Stimulated activated CD4-positive, alpha-beta T cell treated with anti-CD3 and anti-CD28 coated beads, Interleukin-4, amount 100 ng/mL, for 24 hours (primary cell): ENCODE measurements at regions not wholly inside any gene's neighbourhood (a gene's known extent, or its start where the extent isn't known, plus 50 kb on each side); places are given as distances from the start of the nearest gene placed in this dataset.

Experiments used
- DNase-seq: peaks from one replicate; pipeline ENCODE4 v3.0.0-alpha.2; 2020

- no peak for DNase-seq
Measured at GRCh38 chr18:78622251-78622906, 357.2 kb upstream of the SALL3 start.

DNA sequence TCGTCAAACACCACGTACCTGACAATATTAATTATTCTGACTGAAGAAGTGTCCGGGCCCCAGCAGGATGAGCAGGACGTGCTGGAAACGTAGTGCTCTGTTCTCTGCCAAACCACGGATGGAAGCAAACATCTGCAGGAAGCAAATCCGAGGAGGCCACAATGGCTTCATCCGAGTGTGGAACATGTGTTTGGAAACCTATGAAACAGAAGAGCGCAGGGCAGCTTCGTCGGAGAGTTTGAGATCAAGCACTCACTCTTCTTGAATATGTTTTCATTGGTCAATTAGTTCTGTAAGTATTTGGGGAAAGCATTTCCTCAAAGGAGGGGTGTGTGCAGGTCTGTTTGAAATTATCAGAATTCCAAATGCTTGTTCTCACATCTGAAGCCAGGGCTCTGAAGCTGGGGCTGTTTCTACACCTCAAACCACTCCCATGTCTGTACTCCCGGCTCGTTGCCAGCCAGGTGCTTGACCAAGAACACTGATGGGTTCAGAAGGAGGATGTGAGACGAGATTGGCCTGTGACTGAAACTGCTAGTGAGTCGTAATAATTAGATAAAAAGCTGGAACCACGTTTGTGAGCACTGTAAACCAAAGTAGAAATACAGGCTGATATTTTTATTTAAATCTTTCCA is 356.6 kb upstream of the SALL3 start:
- no peak for DNase-seq

DNA sequence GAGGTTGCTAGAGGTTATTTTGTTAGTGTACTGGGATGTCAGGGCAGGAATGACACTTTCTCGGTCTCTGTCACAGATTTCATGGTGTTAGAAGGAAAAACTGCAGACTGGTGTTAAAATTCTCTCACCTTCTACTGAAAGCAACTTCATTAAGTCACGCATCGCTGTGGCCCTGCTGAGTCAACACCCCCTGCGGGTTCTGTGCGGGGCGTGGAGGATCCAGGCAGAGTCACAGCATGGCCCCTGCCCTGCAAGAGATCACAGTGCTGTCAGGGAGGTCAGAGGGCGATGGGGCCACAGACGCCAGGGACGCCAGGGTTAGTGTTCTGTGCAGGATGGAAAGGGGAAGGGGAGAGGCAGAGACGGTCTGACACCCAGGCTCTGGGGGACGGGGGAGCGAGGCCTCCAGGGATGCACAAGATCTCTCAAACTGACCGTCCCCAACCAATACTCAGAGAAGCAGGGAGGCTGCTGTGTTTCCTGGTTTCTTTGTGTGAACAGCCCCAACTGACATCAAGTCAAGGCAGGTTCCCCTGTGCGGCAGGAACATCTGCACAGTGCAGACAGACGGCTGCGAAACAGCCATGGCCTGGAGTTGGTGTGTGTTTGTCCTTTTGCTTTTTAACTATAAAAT is 354.9 kb upstream of the SALL3 start:
- DNase-seq: no peak

DNA sequence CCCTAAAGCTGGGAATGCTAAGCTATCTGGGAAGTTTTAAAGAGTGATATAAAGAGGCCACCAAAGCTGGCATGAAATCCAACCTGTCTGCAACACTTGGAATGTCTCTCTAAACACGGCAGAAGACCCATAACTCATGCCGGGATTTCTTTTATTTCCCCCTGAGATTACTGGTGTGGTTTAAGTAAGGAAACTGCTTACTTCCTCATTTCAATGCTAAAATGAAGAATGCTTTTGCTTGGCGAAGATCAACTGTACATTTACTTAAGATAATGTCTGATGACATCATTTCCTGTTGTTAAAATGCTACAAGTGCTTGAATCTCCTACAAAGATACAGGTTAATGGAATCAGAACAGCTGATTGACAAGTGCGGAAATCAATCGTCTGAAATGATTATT is 353.8 kb upstream of the SALL3 start:
- no peak for DNase-seq

DNA sequence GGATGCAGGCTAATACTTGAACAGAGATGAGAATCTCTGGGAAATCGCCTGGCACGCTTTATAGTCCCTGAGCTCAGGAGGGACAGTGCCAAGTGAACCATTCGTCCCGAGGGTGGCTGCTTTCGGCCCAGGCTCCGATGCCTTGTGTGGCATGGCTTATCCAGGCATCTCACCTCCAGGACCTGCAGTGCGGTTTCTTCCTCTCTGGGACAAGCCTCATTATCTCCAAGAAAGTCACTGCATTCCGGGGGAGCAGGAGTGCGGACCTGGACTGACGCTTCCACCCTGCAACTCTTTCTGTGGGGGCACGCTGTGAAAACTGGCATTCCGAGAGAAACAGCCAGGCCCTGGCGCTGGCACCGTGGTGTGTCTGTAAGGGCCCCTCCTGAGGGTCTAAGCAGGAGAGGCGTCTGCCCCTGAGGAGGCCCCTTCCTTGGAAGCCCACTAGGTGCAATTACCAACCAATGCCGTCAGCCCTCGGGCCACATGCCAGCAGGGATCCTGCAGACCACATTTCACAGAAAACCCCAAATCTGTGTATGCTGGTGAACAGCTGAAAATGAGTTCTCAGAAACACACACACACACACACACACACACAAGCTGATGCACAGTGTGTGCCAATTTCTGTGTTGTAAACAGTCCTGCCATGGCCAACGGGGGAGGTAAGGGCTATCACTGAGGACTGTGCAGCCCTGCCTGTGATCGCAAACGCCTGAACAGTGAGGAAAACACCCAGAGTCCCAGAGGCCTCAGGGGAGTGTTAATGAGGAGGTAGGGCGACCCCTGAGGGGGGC is 351.9 kb upstream of the SALL3 start:
- DNase-seq: no peak

GRCh38 chr18:78629426-78629825 is 350.2 kb upstream of the SALL3 start:
- no peak for DNase-seq

DNA sequence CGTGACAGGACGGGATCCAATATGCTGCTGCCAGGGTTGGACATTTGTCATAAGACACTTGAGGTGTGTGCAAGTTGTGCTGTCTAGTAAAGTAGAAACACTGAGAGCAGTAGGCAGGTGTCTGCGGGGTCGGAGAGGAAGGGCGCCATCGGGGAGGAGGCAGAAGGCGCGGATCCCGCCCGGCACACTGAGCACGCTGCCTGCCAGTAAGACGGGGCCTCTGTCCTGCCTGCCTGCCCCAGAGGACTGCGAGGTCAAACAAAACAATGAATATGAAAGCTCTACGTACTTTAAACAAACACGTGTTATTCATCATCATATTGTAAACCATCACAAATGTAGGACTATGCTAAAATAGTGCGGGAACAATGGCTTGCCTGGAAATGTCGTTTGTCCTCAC is 349.3 kb upstream of the SALL3 start:
- DNase-seq: no peak

GRCh38 chr18:78630981-78631510 is 348.6 kb upstream of the SALL3 start:
- no peak for DNase-seq

- DNase-seq: no peak
Measured at GRCh38 chr18:78632111-78632541, 347.5 kb upstream of the SALL3 start.

- DNase-seq: no peak
Measured at GRCh38 chr18:78634061-78634696, 345.4 kb upstream of the SALL3 start.

DNA sequence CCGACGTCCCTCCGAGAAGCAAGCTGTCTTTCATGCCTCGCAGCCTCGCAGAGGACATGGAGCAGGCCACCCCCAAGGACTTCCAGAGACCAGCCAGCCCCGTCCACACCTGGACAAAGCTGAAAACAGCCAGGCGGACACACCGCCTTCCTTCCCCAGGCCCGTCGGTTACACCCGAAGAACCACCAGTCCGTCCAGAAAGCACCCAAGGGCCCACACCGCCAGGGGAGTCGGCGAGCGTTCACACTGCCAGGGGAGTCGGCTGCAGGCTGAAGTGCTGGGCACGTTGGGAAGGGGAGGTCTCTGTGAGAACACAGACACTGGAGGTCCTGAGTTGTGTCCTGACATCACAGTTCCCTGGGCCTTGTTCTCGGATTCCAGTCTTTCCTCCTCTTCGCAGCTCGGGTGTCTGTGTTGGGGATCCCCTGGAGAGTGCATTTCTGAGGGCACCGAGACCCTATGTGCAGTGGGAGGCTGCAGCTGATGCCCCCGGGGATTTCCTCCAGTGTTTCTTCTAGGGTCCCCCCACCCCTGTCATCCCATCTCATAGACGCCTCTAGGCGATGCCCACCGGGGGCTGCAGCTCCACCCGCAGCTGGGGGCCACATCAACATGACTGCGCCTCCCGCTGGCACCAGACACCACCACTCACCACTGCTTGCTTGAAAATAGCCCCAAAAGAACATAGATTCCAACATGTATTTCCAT is 344.4 kb upstream of the SALL3 start:
- DNase-seq: no peak

DNA sequence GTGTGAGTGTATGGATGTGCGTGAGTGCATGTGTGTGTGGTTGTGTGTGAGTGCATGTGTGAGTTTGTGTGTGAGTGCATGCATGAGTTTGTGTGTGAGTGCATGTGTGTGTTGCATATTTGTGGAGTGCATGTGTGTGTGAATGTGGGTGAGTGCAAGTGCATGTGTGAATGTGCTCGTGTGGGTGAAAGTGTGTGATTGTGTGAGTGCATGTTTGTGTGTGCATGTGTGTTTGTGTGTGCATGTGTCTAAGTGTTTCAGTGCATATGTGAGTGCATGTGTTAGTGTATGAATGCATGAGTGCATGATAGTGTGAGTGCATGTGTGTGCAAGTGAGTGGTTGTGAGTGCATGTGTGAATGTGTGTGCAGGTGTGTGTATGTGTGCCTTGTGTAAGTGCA is 343.4 kb upstream of the SALL3 start:
- no peak for DNase-seq

DNA sequence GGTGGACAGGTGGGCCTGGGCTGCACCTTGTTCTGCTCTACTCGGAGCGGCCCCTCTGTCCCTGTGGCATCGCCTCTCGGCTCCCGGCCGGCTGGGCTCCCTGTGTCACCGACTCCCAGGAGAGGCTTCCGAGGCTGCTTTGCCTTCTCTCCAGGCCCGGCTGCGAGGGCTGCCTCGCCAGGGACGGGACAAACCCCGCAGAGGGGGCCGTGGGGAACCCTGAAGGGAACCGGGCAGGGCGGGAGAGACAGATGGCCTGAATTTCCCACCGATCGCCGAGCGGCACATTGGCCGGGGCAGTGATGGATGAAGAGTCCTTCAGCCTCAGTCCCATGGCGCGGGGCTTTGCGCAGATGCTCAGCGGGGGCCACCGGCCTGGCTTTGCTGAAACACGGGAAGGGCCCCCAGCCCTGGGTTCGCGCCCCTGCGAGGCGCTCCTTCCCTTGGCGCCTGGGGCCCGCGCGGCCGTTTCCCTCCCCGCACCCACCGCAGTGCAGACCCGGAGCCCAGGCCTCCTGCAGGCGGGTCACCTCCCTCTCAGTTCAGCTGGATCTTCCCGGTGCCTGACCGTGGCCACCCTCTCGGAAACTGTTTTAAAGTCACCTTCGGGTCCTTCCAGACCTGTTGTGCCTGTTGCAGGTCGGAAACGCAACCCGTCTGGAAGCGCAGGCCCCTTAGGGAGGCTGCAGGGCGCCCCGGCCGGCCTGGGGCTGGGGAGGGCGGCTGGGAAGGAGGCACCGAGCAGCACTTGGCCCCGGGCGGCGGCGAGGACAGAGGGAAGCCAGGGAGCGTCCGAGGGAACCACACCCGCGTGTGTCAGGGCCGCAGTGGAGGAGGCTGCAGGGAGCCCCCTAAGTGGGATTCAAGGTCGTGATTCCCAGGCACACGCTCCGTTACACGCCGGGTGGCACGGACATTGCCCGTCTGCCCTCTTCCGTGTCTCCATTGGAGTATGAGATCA is 341.9 kb upstream of the SALL3 start:
- no peak for DNase-seq

DNA sequence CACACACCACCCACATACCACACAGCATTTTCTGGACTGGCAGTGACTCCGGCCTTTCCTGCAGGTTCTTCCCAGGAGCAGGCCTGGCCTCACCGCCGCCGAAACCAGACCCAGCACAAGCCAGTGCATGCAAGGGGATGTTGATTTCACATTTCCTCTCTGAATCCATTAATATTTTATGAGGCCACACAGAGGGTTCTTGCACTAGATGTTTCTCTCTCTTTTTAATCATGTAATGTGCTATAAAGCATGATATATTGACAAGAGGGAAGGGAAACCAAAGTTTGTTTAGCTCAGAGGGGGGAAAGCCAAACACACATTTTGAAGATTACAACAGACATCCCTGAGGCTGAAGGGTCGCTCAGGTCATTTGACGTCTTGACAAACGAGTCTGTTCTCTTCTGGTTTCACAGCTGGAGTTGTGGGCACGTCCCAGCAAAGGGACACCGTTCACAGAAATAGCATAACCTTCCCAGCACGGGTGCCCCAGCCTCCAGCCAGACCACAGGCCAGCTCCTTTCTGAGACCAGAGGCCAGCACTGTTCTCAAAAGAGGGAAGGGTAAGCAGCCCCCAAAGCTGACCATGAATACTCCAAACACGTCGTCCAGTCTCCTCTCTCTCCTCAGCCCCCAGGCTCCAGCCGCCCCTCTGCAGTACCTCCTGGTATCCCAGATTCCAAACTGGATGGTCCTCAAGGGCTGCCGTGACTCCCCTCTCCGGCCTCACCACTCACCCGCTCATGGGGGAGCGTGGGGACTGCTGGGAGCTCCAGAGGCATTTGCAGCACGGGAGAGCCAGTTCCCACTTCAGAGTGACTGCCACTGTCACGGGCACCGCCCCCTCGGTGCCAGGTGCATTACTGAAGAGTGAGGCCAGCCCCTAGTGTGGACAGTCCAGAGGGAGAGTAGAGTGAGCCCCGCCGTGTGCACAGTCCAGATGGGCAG is 340.3 kb upstream of the SALL3 start:
- no peak for DNase-seq

GRCh38 chr18:78640246-78640995 is 339.2 kb upstream of the SALL3 start:
- DNase-seq: no peak

GRCh38 chr18:78641689-78642231 is 337.9 kb upstream of the SALL3 start:
- DNase-seq: no peak

- DNase-seq: no peak
Measured at GRCh38 chr18:78642296-78642951, 337.2 kb upstream of the SALL3 start.

GRCh38 chr18:78643004-78643403 is 336.6 kb upstream of the SALL3 start:
- DNase-seq: no peak
